Esophagus squamous epithelium (tissue), 4 donors: ENCODE measurements at regions not wholly inside any gene's neighbourhood (a gene's known extent, or its start where the extent isn't known, plus 50 kb on each side); places are given as distances from the start of the nearest gene placed in this dataset.

ENCODE experiments used
- CTCF ChIP-seq, 6 experiments: fragments of 450-650 bp in 4 of 6; fragments of 200-600 bp in 2 of 6; sonication (generic) in 2 of 6; IDR thresholded peaks; one replicate each; pipeline ENCODE4 v1.5.1; 2016 to 2019; ENCODE audit warnings: antibody characterized with exemption in 6 of 6, mild to moderate bottlenecking in 4 of 6, moderate library complexity in 4 of 6
- POLR2A ChIP-seq, 4 donors: fragments of 450-650 bp; IDR thresholded peaks; one replicate each; pipeline ENCODE4 v1.6.1; 2017; ENCODE audit warnings: antibody characterized with exemption in 4 of 4, mild to moderate bottlenecking in 4 of 4, moderate library complexity in 3 of 4

- TF ChIP-seq CTCF (IDR thresholded peaks at IDR 0.05): no peak
- no peak for TF ChIP-seq POLR2A (IDR thresholded peaks at IDR 0.05)
Measured at GRCh38 chr13:22196777-22197176, 525.9 kb downstream of the FGF9 start.
